Adrenal gland (tissue), 5 donors: ENCODE measurements at regions not wholly inside any gene's neighbourhood (a gene's known extent, or its start where the extent isn't known, plus 50 kb on each side); places are given as distances from the start of the nearest gene placed in this dataset.
"Not testable (repeated sequence)": the region's sequence is repeated elsewhere in the genome, so short reads cannot be mapped to it uniquely, and the experiment has no call there.

Experiments
- POLR2A ChIP-seq, 2 donors: fragments of 450-650 bp; IDR thresholded peaks; one replicate each; pipeline ENCODE4 v1.6.1; 2017; ENCODE audit warnings: antibody characterized with exemption in 2 of 2, mild to moderate bottlenecking in 2 of 2, moderate library complexity in 1 of 2
- TF ChIP-seq, protein P1 (sequence below), 6 experiments: fragments of 450-650 bp in 4 of 6; fragments of 200-600 bp in 2 of 6; sonication (generic) in 1 of 6; IDR thresholded peaks; 1 replicate in 5 of 6; 2 replicates in 1 of 6; pipeline versions ENCODE4 v1.5.1 to v1.8.0; 2016 to 2021; ENCODE audit warnings: antibody characterized with exemption in 6 of 6, mild to moderate bottlenecking in 2 of 6, moderate library complexity in 1 of 6
- donor health status: DM: no; HTN: no; CAD: no.

DNA sequence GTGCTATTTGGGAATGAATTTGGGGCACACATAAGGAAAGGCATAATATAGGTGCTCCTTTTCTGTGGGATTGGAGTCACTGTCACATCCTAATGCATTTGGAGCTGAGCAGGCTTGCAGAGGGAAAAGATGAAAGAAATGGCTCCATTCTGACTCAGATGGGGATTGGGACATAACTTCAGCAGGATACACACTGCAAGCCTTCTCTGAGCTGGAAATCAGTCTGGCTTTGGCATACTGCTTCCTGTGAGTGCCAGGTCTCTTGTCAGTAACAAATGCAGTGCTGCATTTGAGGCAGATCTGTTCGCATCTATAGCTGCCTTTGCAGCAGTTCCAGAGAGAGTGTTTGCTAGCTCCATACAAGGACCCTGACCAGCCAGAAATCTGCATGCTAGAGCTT, 98.7 kb downstream of the SRGAP2 start:
- TF ChIP-seq, protein P1, sequence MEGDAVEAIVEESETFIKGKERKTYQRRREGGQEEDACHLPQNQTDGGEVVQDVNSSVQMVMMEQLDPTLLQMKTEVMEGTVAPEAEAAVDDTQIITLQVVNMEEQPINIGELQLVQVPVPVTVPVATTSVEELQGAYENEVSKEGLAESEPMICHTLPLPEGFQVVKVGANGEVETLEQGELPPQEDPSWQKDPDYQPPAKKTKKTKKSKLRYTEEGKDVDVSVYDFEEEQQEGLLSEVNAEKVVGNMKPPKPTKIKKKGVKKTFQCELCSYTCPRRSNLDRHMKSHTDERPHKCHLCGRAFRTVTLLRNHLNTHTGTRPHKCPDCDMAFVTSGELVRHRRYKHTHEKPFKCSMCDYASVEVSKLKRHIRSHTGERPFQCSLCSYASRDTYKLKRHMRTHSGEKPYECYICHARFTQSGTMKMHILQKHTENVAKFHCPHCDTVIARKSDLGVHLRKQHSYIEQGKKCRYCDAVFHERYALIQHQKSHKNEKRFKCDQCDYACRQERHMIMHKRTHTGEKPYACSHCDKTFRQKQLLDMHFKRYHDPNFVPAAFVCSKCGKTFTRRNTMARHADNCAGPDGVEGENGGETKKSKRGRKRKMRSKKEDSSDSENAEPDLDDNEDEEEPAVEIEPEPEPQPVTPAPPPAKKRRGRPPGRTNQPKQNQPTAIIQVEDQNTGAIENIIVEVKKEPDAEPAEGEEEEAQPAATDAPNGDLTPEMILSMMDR (IDR thresholded peaks at IDR 0.05) = not testable (repeated sequence)
- TF ChIP-seq POLR2A (IDR thresholded peaks at IDR 0.05) = not testable (repeated sequence)
